ENCODE measurements at regions not wholly inside any gene's neighbourhood (a gene's known extent, or its start where the extent isn't known, plus 50 kb on each side); places are given as distances from the start of the nearest gene placed in this dataset.

- Mint-ChIP-seq H3K27ac (no peak overlapping the region), H3K4me3 (no peak overlapping the region), H3K27me3 (ENCODE audit: insufficient read depth) (no peaks in the 10 kb centered on the region), H3K36me3 (ENCODE audit: low read depth) (no peaks in the 10 kb centered on the region), H3K4me1 (ENCODE audit: low read depth) (no peaks in the 10 kb centered on the region), H3K9me3 (peaks cover 4% of the 10 kb centered on the region)
- no peak for DNase-seq (ENCODE audit: low spot score)
- intact Hi-C loops (cut with micrococcal nuclease), result no loop called here
These were observed 81.9 kb upstream of the BMP2 start for GRCh38 chr20:6685626-6686025.

- H3K4me1 Mint-ChIP-seq (ENCODE audit: low read depth), result no peaks in the 10 kb centered on the region
- DNase-seq (ENCODE audit: low spot score), result no peak
- H3K9me3 Mint-ChIP-seq, result peaks cover 4% of the 10 kb centered on the region
- no peak overlapping the region for H3K27ac Mint-ChIP-seq
- no peaks in the 10 kb centered on the region for H3K36me3 Mint-ChIP-seq (ENCODE audit: low read depth)
- intact Hi-C loops (cut with micrococcal nuclease), result no loop called here
- H3K27me3 Mint-ChIP-seq (ENCODE audit: insufficient read depth), result no peaks in the 10 kb centered on the region
- no peak overlapping the region for H3K4me3 Mint-ChIP-seq
These were observed 82.3 kb upstream of the BMP2 start for GRCh38 chr20:6685181-6685582.

GRCh38 chr20:6683021-6683977, 84.2 kb upstream of the BMP2 start:
- Mint-ChIP-seq H3K27ac (no peak overlapping the region), H3K9me3 (no peaks in the 10 kb centered on the region), H3K4me1 (ENCODE audit: low read depth) (no peaks in the 10 kb centered on the region), H3K4me3 (no peak overlapping the region), H3K36me3 (ENCODE audit: low read depth) (no peaks in the 10 kb centered on the region), H3K27me3 (ENCODE audit: insufficient read depth) (no peaks in the 10 kb centered on the region)
- no peak for DNase-seq (ENCODE audit: low spot score)
- intact Hi-C loops (cut with micrococcal nuclease), result no loop called here

GRCh38 chr20:6680854-6681253, 86.6 kb upstream of the BMP2 start:
- Mint-ChIP-seq H3K27me3 (ENCODE audit: insufficient read depth) (no peaks in the 10 kb centered on the region), H3K27ac (no peak overlapping the region), H3K4me1 (ENCODE audit: low read depth) (no peaks in the 10 kb centered on the region), H3K36me3 (ENCODE audit: low read depth) (no peaks in the 10 kb centered on the region), H3K9me3 (no peaks in the 10 kb centered on the region), H3K4me3 (no peak overlapping the region)
- intact Hi-C loops (cut with micrococcal nuclease), result no loop called here
- no peak for DNase-seq (ENCODE audit: low spot score)

GRCh38 chr20:6680441-6680840, 87.0 kb upstream of the BMP2 start:
- no peak for DNase-seq (ENCODE audit: low spot score)
- H3K4me1 Mint-ChIP-seq (ENCODE audit: low read depth), result no peaks in the 10 kb centered on the region
- H3K27me3 Mint-ChIP-seq (ENCODE audit: insufficient read depth), result no peaks in the 10 kb centered on the region
- H3K36me3 Mint-ChIP-seq (ENCODE audit: low read depth), result no peaks in the 10 kb centered on the region
- no peak overlapping the region for H3K27ac Mint-ChIP-seq
- intact Hi-C loops (cut with micrococcal nuclease), result no loop called here
- no peak overlapping the region for H3K4me3 Mint-ChIP-seq
- H3K9me3 Mint-ChIP-seq, result no peaks in the 10 kb centered on the region

- Mint-ChIP-seq H3K4me3 (no peak overlapping the region), H3K27me3 (ENCODE audit: insufficient read depth) (no peaks in the 10 kb centered on the region), H3K27ac (no peak overlapping the region), H3K9me3 (no peaks in the 10 kb centered on the region), H3K4me1 (ENCODE audit: low read depth) (no peaks in the 10 kb centered on the region), H3K36me3 (ENCODE audit: low read depth) (no peaks in the 10 kb centered on the region)
- intact Hi-C loops (cut with micrococcal nuclease), result no loop called here
- DNase-seq (ENCODE audit: low spot score), result no peak
These were observed 88.4 kb upstream of the BMP2 start for GRCh38 chr20:6679086-6679485.

GRCh38 chr20:6678101-6678500, 89.4 kb upstream of the BMP2 start:
- no peak for DNase-seq (ENCODE audit: low spot score)
- Mint-ChIP-seq H3K9me3 (no peaks in the 10 kb centered on the region), H3K4me1 (ENCODE audit: low read depth) (no peaks in the 10 kb centered on the region), H3K27me3 (ENCODE audit: insufficient read depth) (no peaks in the 10 kb centered on the region), H3K36me3 (ENCODE audit: low read depth) (no peaks in the 10 kb centered on the region), H3K27ac (no peak overlapping the region), H3K4me3 (no peak overlapping the region)
- intact Hi-C loops (cut with micrococcal nuclease), result no loop called here

- Mint-ChIP-seq H3K4me3 (no peak overlapping the region), H3K36me3 (ENCODE audit: low read depth) (no peaks in the 10 kb centered on the region), H3K27ac (no peak overlapping the region), H3K27me3 (ENCODE audit: insufficient read depth) (no peaks in the 10 kb centered on the region), H3K4me1 (ENCODE audit: low read depth) (no peaks in the 10 kb centered on the region), H3K9me3 (no peaks in the 10 kb centered on the region)
- intact Hi-C loops (cut with micrococcal nuclease), result no loop called here
- no peak for DNase-seq (ENCODE audit: low spot score)
These were observed 92.7 kb upstream of the BMP2 start for GRCh38 chr20:6674831-6675230.

GRCh38 chr20:6673071-6673470, 94.4 kb upstream of the BMP2 start:
- Mint-ChIP-seq H3K4me1 (ENCODE audit: low read depth) (no peaks in the 10 kb centered on the region), H3K9me3 (no peaks in the 10 kb centered on the region), H3K4me3 (no peak overlapping the region), H3K36me3 (ENCODE audit: low read depth) (no peaks in the 10 kb centered on the region), H3K27ac (no peak overlapping the region), H3K27me3 (ENCODE audit: insufficient read depth) (no peaks in the 10 kb centered on the region)
- no peak for DNase-seq (ENCODE audit: low spot score)
- intact Hi-C loops (cut with micrococcal nuclease), result no loop called here

GRCh38 chr20:6671829-6672228, 95.7 kb upstream of the BMP2 start:
- no peak overlapping the region for H3K27ac Mint-ChIP-seq
- no peaks in the 10 kb centered on the region for H3K36me3 Mint-ChIP-seq (ENCODE audit: low read depth)
- DNase-seq (ENCODE audit: low spot score), result no peak
- H3K9me3 Mint-ChIP-seq, result no peaks in the 10 kb centered on the region
- no peak overlapping the region for H3K4me3 Mint-ChIP-seq
- intact Hi-C loops (cut with micrococcal nuclease), result no loop called here
- no peaks in the 10 kb centered on the region for H3K27me3 Mint-ChIP-seq (ENCODE audit: insufficient read depth)
- no peaks in the 10 kb centered on the region for H3K4me1 Mint-ChIP-seq (ENCODE audit: low read depth)

GRCh38 chr20:6668546-6668945, 98.9 kb upstream of the BMP2 start:
- Mint-ChIP-seq H3K4me1 (ENCODE audit: low read depth) (no peaks in the 10 kb centered on the region), H3K27me3 (ENCODE audit: insufficient read depth) (no peaks in the 10 kb centered on the region)

GRCh38 chr20:6665621-6666355, 101.7 kb upstream of the BMP2 start:
- DNase-seq (ENCODE audit: low spot score), result no peak
- no peaks in the 10 kb centered on the region for H3K4me1 Mint-ChIP-seq (ENCODE audit: low read depth)
- no peaks in the 10 kb centered on the region for H3K36me3 Mint-ChIP-seq (ENCODE audit: low read depth)
- intact Hi-C loops (cut with micrococcal nuclease), result no loop called here
- H3K4me3 Mint-ChIP-seq, result no peak overlapping the region
- peaks cover 3% of the 10 kb centered on the region for H3K9me3 Mint-ChIP-seq
- H3K27me3 Mint-ChIP-seq (ENCODE audit: insufficient read depth), result no peaks in the 10 kb centered on the region
- H3K27ac Mint-ChIP-seq, result no peak overlapping the region

More at GRCh38 chr20:6668546-6668945, 98.9 kb upstream of the BMP2 start:
- Mint-ChIP-seq H3K27ac (no peak overlapping the region), H3K9me3 (peaks cover 3% of the 10 kb centered on the region), H3K36me3 (ENCODE audit: low read depth) (no peaks in the 10 kb centered on the region), H3K4me3 (no peak overlapping the region)
- no peak for DNase-seq (ENCODE audit: low spot score)
- intact Hi-C loops (cut with micrococcal nuclease), result no loop called here

GRCh38 chr20:6665161-6665560, 102.3 kb upstream of the BMP2 start:
- no peak overlapping the region for H3K27ac Mint-ChIP-seq
- no peaks in the 10 kb centered on the region for H3K27me3 Mint-ChIP-seq (ENCODE audit: insufficient read depth)
- intact Hi-C loops (cut with micrococcal nuclease), result no loop called here
- no peak for DNase-seq (ENCODE audit: low spot score)
- H3K4me1 Mint-ChIP-seq (ENCODE audit: low read depth), result no peaks in the 10 kb centered on the region
- H3K9me3 Mint-ChIP-seq, result peaks cover 3% of the 10 kb centered on the region
- no peaks in the 10 kb centered on the region for H3K36me3 Mint-ChIP-seq (ENCODE audit: low read depth)
- no peak overlapping the region for H3K4me3 Mint-ChIP-seq

All from activated T-helper 1 cell treated with anti-CD3 and anti-CD28 coated beads, Interleukin-12 subunit alpha, Interleukin-12 subunit beta, Interleukin-2, Interleukin-4 antibody, amounts not matched to agents 30 ng/mL and 10 ng/mL and 1 ng/mL, durations not matched to agents 14 hours and 24 hours and 36 hours (primary cell).